ENCODE measurements at regions not wholly inside any gene's neighbourhood (a gene's known extent, or its start where the extent isn't known, plus 50 kb on each side); places are given as distances from the start of the nearest gene placed in this dataset.

DNA sequence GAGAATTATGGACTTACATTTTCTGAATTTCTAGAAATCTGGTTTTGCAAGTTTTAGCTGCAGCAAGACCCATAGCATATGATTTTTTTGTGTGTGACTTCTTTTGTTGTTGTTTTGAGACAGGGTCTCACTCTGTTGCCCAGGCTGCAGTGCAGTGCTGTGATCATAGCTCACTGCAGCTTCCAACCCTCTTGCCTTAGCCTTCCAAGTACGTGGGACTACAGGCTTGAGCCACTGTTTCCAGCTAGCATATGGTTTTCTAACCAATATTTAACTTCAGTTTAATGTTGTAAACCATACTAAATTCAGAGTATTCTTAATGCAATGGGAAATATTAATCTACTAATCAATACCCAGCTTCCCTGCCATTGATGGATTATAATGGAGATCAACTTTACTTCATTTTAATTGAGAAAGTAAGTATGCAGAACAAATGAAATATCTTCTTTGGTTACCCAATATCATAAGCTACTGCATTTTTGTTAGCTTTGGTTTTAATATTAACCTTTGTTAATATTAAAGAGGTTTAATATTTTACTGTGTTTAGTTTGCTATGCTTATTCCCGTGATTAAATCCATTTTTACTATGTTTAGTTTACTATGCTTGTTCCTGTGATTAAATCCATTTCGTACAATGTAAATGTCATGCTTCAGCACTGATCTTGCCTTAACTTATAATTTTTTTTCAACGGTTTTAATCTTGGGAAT lies 273.4 kb upstream of the TMEFF2 start:
- Histone ChIP-seq H3K4me1 (no peaks in the 10 kb centered on the region), H3K27me3 (no peaks in the 10 kb centered on the region), H3K4me3 (no peak overlapping the region), H3K9me3 (replicated peaks in 1 of 11) (no peaks in the 10 kb centered on the region), H4K20me1 (no peaks in the 10 kb centered on the region), H3K4me2 (no peak overlapping the region), H3K27ac (no peak overlapping the region), H3K9ac (no peak overlapping the region), H3K36me3 (no peaks in the 10 kb centered on the region)
- TF ChIP-seq Cebpa-rat (IDR thresholded peaks at IDR 0.05), result no peak

DNA sequence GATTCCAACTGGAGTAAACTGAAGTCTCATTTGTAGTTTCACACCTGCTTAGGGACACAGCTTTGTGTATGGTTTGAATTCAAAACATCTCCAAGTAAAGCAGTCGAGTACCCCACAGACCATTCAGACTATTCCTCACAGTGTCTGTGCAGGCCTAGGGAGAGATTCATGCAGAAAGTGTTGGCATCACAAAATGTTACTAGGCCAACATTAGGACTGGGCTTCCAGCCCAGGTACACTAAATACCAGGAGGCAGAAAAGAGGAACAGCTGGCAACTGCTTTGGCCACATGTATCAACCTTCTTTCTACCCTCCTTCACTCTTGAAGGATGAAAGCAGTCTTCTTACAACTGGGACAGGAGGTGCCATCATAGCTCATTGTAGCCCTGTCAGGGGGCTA lies 270.4 kb upstream of the TMEFF2 start:
- Histone ChIP-seq H3K4me2 (no peak overlapping the region), H3K27me3 (no peaks in the 10 kb centered on the region), H3K4me1 (no peaks in the 10 kb centered on the region), H4K20me1 (no peaks in the 10 kb centered on the region), H3K4me3 (no peak overlapping the region), H3K9ac (no peak overlapping the region), H3K9me3 (replicated peaks in 1 of 11) (no peaks in the 10 kb centered on the region), H3K27ac (no peak overlapping the region), H3K36me3 (no peaks in the 10 kb centered on the region)
- no peak for TF ChIP-seq Cebpa-rat (IDR thresholded peaks at IDR 0.05)

DNA sequence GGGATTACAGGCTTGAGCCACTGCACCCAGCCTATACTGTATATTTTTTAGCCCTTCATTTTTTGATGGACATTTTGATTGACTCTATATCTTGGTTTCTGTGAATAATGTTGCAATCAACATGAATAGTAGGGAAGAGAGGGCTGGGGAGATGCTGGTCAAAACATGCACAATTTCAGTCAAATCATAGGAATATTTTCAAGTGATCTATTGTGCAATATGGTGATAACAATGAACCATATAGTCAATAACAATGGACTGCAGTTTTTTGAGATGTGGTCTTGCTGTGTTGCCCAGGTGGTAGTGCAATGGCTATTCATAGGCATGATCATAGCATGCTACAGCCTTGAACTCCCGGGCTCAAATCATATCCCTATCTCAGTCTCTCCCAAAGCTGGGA lies 264.7 kb upstream of the TMEFF2 start:
- H3K9ac ChIP-seq, result no peak overlapping the region
- peak in 2 of 11 experiments; percentile 16 to 43; a peak in 2 of 22 replicates for TF ChIP-seq Cebpa-rat (IDR thresholded peaks at IDR 0.05)
- H3K27ac ChIP-seq, result no peak overlapping the region
- no peak overlapping the region for H3K4me3 ChIP-seq
- H3K4me2 ChIP-seq, result no peak overlapping the region
- H3K4me1 ChIP-seq, result no peaks in the 10 kb centered on the region
- H3K36me3 ChIP-seq, result no peaks in the 10 kb centered on the region
- H3K9me3 ChIP-seq (replicated peaks in 1 of 11), result no peaks in the 10 kb centered on the region
- H4K20me1 ChIP-seq, result no peaks in the 10 kb centered on the region
- no peaks in the 10 kb centered on the region for H3K27me3 ChIP-seq

DNA sequence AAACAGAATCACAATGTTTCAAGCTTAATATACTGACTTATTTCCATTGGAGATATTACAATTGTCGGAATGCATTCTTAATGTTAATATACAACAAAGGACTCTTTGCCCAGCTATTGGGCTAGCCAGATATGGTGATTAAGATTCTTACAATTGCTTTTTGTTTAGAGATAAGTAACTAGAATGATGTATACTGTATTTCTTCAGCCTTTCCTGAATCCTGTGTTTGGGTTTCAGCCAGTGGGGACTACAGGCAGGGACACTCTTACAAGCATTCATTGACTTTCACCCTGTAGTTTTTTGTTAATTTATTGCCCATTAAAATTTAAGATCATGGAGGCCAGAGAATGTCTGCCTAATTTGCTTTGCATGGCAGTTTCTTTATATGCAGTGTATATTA lies 254.1 kb upstream of the TMEFF2 start:
- Histone ChIP-seq H3K36me3 (no peaks in the 10 kb centered on the region), H3K27me3 (no peaks in the 10 kb centered on the region), H4K20me1 (no peaks in the 10 kb centered on the region), H3K27ac (no peak overlapping the region), H3K4me3 (no peak overlapping the region), H3K4me2 (no peak overlapping the region), H3K9me3 (replicated peaks in 1 of 11) (no peaks in the 10 kb centered on the region), H3K9ac (no peak overlapping the region), H3K4me1 (no peaks in the 10 kb centered on the region)
- no peak for TF ChIP-seq Cebpa-rat (IDR thresholded peaks at IDR 0.05)

DNA sequence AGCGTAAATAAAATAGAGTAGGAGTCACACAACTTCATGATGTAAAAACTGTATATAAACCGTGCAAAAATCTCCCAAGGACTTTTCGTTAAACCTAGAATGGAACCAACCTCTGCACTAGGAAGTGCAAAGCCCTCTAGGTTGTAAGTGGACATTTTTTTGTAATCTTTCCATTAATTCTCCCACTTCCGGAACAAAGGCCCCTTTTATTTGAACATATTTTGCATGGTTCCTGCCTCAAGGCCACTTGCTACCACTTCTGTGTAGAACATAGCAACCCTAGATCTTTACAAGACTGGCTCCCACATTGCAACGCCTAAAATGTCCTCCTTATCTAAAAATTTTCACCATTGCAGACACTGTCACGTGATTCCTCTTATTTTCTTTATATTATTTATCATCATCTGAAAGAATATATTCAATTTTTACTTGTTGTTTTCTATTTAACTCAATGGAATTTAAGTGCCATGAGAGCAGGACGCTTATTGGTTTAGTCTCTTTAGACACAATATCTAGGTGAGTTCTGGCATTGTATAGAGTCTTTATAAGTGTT lies 249.6 kb upstream of the TMEFF2 start:
- Histone ChIP-seq H3K27ac (no peak overlapping the region), H3K9ac (no peak overlapping the region), H3K27me3 (no peaks in the 10 kb centered on the region), H3K9me3 (replicated peaks in 1 of 11) (no peaks in the 10 kb centered on the region), H3K36me3 (no peaks in the 10 kb centered on the region), H3K4me3 (no peak overlapping the region), H3K4me1 (no peaks in the 10 kb centered on the region), H3K4me2 (no peak overlapping the region), H4K20me1 (no peaks in the 10 kb centered on the region)
- no peak for TF ChIP-seq Cebpa-rat (IDR thresholded peaks at IDR 0.05)

DNA sequence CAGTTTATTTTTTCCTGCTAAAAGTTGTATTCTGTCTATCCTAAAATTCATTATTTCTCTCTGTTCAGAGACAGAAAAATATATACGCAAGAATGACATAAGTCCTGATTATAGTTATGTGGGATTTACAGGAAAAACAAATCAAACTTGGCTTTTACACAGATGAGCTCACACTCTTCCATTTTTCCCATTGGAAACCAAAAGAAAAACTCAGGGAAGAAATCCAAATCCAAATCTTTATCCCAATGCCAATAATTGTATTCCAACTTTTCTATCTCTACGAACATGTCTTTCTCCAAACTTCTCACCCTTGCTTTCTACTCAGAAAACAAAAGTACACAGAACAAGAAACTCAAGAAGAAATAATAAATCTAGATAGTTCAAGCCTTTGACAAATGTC lies 249.1 kb upstream of the TMEFF2 start:
- no peak overlapping the region for H3K4me2 ChIP-seq
- no peak for TF ChIP-seq Cebpa-rat (IDR thresholded peaks at IDR 0.05)
- no peaks in the 10 kb centered on the region for H3K9me3 ChIP-seq (replicated peaks in 1 of 11)

DNA sequence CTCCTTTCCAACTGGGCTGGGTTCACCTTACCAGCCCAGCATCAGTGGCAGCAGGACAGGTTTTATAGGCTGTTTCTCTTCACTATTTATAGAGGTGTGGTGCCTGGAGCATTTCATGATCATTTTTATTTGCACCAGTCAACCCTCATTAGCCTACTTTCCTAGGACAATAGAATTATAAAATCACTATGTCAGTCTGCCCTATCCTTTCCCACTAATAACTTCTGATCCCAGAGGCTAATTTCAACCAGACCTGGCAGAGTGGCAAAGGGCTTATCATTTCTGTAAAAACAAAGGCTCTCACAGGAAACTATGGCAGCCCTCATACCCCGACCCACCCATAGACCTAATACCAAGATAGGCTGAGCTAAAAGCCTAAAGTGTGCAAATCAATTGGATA lies 243.5 kb upstream of the TMEFF2 start:
- H3K4me2 ChIP-seq, result no peak overlapping the region
- no peak overlapping the region for H3K9ac ChIP-seq
- no peaks in the 10 kb centered on the region for H3K27me3 ChIP-seq
- H3K9me3 ChIP-seq (replicated peaks in 1 of 11), result no peaks in the 10 kb centered on the region
- H3K36me3 ChIP-seq, result no peaks in the 10 kb centered on the region
- TF ChIP-seq Cebpa-rat (IDR thresholded peaks at IDR 0.05), result no peak
- no peaks in the 10 kb centered on the region for H4K20me1 ChIP-seq
- no peak overlapping the region for H3K4me3 ChIP-seq
- H3K27ac ChIP-seq, result no peak overlapping the region
- no peaks in the 10 kb centered on the region for H3K4me1 ChIP-seq

More for the DNA sequence above, 249.1 kb upstream of the TMEFF2 start:
- no peaks in the 10 kb centered on the region for H4K20me1 ChIP-seq
- no peaks in the 10 kb centered on the region for H3K4me1 ChIP-seq
- no peak overlapping the region for H3K27ac ChIP-seq
- H3K27me3 ChIP-seq, result no peaks in the 10 kb centered on the region
- no peaks in the 10 kb centered on the region for H3K36me3 ChIP-seq
- H3K9ac ChIP-seq, result no peak overlapping the region
- H3K4me3 ChIP-seq, result no peak overlapping the region

DNA sequence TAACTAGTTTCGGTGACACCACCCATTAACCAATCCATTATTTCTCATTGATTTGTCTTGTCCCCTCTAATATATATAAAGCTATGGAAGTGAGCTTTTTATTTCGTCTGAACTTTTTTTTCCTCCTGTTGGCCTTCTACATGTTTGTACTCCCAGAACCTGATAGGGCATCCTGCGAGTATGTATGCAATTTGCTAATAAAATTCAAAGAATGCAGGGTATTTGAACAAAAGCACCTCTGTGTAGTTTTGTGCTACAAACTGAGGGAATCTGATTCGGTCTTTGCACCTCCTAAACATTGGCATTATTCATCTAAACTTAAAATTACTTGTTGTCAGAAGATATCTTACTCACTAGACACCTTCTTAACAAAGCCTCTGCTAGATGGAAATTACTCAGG lies 242.9 kb upstream of the TMEFF2 start:
- Histone ChIP-seq H3K9ac (no peak overlapping the region), H3K9me3 (replicated peaks in 1 of 11) (no peaks in the 10 kb centered on the region), H4K20me1 (no peaks in the 10 kb centered on the region), H3K36me3 (no peaks in the 10 kb centered on the region), H3K27ac (no peak overlapping the region), H3K27me3 (no peaks in the 10 kb centered on the region), H3K4me3 (no peak overlapping the region), H3K4me1 (no peaks in the 10 kb centered on the region), H3K4me2 (no peak overlapping the region)
- TF ChIP-seq Cebpa-rat (IDR thresholded peaks at IDR 0.05), result no peak

DNA sequence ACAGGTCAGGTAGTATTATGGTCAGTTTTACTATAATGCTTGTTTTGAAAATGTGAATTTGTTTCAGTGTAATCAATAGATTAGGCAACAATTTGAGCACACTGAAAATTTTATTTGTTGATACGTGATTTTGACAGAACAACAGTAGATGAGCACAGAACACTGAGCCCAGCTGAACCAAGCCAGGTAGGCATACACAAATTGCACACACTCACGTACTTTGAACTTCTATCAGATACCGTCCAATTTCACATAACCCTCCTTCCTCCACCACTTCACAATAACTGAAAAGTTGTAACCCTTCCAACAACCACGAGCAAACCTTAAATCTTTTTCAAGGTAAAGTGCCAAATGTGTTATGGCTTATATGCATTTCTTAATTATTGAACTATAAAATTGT lies 229.5 kb upstream of the TMEFF2 start:
- no peak for TF ChIP-seq Cebpa-rat (IDR thresholded peaks at IDR 0.05)
- H3K9me3 ChIP-seq (replicated peaks in 1 of 11), result no peaks in the 10 kb centered on the region
- H3K9ac ChIP-seq, result no peak overlapping the region
- no peaks in the 10 kb centered on the region for H3K4me1 ChIP-seq
- H3K4me2 ChIP-seq, result no peak overlapping the region
- no peaks in the 10 kb centered on the region for H3K27me3 ChIP-seq
- no peak overlapping the region for H3K27ac ChIP-seq
- H4K20me1 ChIP-seq, result no peaks in the 10 kb centered on the region
- H3K4me3 ChIP-seq, result no peak overlapping the region
- H3K36me3 ChIP-seq, result no peaks in the 10 kb centered on the region

DNA sequence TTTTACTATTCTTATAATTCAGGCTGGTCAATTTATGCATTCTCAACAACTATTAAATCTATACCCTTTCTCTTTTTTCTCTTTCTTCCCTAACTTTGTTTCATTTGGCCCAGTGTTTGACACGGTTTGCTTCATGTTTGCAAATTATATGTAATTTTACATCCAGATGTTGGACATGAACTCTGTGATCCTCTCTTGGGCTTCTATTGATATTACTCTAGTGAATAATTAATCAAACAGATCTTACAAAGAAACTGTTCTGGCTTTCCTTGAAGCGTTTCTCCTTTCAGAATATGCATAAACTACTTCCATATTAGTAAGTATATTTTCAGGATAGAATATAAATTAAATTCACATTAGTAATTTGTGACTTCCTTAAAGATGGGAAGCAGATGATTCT lies 225.1 kb upstream of the TMEFF2 start:
- Histone ChIP-seq H3K9ac (no peak overlapping the region), H4K20me1 (no peaks in the 10 kb centered on the region), H3K4me2 (no peak overlapping the region), H3K4me1 (no peaks in the 10 kb centered on the region), H3K27me3 (no peaks in the 10 kb centered on the region), H3K27ac (no peak overlapping the region), H3K36me3 (no peaks in the 10 kb centered on the region), H3K9me3 (replicated peaks in 1 of 11) (peaks cover 0 to 3% (median 3%) of the 10 kb centered on the region in 11 experiments; a peak in 18 of 22 replicates), H3K4me3 (no peak overlapping the region)
- no peak for TF ChIP-seq Cebpa-rat (IDR thresholded peaks at IDR 0.05)
